Hepatic stellate cell (primary cell): ENCODE measurements at regions not wholly inside any gene's neighbourhood (a gene's known extent, or its start where the extent isn't known, plus 50 kb on each side); places are given as distances from the start of the nearest gene placed in this dataset.
A peak's percentile ranks its signal among the peaks of the same experiment; 100 is the strongest.
"Not testable (repeated sequence)": the region's sequence is repeated elsewhere in the genome, so short reads cannot be mapped to it uniquely, and the experiment has no call there.

Source experiments
- DNase-seq: peaks from one replicate; pipeline ENCODE4 v3.0.0; 2011; ENCODE audit warnings: low spot score

DNA sequence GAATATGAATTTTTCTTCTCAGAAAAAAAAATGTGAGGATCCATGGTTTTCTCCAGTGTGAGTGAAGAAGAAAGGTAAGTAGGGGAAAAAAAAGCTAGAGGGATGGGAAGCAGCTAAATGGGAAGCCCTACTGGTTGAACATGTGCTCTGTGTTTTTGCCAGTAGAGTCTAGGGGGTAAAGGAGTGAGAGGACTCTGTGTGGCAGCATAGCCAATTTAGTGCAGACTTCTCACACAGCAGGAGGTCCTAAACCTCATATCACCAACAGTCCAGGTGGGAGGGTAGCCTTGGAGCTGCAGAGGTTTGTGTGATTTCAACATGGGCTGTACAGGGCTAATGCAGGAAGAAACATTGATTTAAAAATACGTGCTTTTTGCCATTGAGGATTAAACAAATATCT is 334.5 kb upstream of the SPHKAP start:
- no peak for DNase-seq

DNA sequence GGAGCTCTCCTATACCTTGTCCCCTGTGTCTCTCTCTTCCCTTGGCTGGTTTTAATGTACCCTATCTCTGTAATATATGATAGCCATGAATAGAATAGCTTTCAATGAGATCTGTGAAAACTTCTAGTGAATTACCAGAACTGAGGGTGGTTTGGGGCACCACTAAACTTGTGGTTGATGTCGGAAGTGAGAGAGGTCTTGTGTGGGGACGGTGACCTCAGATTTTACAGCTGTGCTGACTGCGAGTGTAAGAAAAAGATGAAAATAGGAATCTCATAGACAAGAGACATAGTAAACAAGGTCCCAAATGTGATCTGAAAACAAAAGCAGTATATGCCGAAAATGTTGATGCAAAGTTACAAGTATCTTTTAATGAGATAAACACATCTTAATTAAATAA is 332.0 kb upstream of the SPHKAP start:
- DNase-seq: not testable (repeated sequence)

DNA sequence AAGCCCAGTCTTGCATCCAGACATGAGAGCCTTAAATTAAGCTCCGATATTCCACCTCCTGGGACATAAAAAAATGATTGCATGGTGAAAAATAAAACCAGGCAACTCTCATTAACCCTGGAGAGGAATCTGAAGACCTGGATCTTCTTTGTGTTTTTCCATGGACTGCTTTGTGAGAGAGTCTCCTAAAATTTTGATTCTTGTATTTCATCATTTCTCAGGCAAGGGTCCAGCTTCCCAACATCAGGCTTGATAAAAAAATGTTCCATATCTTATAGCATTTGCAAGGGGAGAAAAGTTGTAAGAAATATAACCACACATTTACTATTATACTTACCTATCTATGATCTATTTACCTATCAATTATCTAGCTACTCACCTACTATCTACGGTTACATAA is 327.5 kb upstream of the SPHKAP start:
- no peak for DNase-seq

DNA sequence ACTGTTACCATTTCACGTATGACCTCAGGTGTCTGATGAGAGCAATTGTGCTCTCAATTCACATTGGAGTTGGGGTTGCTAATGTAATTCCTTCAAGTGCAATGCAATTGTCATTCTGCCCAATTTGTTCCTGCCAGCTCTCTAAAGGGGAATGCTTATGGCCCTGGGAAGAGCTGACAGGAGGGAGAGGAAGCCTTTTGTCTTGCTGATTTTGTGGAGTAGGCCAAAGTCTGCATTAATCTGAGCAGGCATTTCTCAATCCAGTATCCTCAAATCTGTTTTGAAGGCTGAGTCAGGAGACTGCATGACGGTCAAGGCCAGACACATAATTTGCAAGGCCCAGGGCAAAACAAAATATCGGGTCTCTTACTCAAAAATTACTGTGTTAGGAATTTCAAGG is 326.4 kb upstream of the SPHKAP start:
- DNase-seq: no peak

DNA sequence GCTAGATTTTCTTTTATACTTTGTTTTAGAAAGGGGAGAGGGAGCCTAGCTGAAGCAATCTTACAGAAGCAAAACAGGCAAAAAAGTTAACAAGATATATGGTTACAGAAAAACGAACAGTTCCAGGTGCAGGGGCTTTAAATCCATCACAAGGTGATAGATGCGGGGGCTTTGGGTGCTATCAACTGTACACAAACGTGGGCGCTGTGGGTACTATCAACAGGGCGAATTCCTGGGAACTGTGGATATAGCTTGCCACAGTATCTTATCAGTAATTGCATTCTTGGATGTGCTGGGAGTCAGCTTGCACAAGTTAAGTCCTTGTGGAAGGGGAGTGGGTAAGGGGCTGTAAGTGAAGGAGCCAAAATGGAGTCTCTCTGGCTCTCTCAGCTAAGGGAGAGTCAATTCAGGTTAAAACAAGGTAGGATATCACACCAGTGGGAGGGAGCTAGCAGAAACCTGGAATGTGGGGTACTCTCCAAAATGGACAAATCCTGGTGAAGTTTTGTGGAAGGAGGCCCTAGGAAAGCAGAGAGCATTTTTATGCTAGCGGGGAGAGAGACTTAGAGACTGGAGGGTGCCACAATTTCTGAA is 325.8 kb upstream of the SPHKAP start:
- no peak for DNase-seq

DNA sequence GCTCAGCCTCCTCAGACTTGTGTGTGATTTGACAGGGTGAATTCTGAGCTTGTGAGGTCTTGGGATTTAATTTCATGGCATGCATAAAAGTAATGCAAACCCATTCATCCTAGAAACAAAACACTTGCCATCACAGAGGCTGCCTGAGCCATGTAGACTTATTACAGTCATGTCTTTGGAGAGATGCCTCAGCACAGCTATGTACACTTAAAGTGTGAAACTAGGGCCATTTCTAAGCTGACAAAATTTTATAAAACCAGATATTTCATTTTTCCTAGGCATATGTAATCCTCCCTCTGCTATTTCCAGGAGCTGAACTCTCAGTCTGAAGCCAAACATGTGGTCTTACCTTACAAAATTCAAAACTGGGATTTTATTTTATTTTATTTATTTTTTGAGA is 322.2 kb upstream of the SPHKAP start:
- DNase-seq: no peak

DNA sequence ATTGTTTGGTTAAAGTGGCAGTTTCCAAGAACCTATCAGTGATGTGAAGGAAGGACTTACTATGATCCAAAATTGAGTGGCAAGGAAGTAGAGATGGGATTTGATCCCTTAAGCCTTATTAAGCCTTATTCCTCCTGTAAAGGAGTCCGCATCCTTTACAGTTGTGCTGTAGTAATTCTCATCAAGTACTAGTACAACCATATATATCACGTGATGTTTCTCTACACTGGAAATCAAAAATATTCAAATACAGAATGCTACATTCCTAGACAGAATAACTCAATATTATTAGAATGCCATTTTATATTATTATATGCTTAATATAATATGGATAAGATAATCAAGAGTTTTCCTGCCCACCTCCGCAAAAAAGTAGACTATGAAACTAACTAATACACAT is 312.4 kb upstream of the SPHKAP start:
- DNase-seq: no peak

DNA sequence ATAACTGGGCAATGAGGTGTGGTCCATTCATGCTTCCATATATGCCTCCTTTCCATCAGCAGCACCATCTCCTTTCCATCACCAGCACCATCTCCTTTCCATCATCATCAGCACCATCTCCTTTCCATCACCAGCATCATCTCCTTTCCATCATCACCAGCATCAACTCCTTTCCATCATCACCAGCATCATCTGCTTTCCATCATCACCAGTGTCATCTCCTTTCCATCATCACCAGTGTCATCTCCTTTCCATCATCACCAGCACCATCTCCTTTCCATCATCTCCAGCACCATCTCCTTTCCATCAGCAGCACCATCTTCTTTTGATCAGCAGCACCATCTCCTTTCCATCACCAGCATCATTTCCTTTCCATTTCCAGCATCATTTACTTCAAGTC is 297.5 kb upstream of the SPHKAP start:
- DNase-seq: no peak

DNA sequence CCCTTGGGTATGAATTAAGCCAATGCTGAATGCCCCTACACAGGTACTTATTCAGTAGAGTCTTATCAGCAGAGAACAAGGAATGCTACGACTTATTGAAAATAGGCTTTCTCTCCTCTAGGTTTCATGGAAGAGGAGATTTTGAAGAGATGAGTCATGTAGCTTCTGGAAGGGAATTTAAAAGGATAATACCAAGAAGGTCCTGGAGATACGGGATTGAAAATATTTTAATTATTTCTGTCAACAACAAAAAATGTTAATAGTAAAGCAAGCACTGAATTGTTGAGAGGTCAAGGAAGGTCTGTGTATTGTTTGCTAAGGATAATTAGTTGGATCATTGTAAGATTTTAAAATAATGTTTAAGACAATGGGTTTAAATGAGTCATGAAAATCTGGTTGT is 293.0 kb upstream of the SPHKAP start:
- DNase-seq: peak; percentile 5

DNA sequence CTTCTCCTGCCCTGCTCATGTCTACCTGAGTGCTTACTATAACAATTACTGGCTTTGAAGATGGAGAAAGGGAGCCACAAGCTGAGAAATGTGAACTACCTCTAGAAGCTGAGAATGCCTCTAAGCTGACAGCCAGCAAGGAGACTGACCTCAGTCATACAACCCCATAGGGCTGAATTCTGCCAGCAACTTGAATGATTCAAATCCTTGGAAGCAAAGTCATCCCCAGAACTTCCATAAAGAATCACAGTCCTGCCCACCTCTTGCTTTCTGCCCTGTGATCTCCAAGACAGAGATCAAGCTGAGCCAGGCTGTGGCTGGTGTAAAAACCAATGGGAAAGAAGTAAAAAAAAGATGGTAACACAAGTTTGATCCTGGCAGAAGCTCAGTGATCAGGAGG is 288.2 kb upstream of the SPHKAP start:
- DNase-seq: no peak

DNA sequence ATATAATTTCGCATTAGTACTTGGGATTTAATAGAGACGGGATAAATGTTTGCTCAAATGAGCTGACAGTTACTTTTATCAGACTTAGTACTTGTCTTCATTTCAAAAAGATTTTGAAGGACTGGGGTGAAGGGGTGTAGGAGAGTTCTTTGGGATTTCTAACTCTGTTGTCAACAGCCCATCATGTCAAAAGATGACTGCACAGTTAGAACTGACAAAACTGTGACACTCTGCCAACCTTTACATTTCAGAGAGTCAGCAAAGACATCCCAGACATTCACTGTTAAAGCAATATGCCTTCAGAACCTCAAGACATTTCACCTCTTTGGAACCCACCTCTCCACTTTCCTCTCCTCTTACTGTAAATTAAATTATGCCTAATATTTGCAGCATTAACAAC is 285.4 kb upstream of the SPHKAP start:
- DNase-seq: no peak

DNA sequence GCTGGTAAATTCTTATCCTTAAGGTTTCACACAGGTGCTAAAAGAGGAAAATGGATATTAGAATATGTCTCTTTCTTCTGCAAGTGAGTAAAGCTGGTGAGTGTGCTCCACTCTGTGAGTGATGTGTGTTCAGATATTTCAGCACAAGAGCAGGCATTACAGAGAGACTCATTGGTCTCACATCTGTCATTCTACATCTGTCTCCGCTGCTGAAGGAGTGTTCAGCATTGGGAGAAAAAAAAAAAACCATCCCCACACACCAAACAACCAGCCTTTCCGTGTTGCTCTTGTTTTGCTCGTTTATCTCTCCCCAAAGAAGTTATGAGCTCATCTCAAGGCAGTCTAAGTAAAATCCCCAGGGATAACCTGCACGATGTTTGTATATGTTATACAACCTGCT is 283.9 kb upstream of the SPHKAP start:
- DNase-seq: no peak

DNA sequence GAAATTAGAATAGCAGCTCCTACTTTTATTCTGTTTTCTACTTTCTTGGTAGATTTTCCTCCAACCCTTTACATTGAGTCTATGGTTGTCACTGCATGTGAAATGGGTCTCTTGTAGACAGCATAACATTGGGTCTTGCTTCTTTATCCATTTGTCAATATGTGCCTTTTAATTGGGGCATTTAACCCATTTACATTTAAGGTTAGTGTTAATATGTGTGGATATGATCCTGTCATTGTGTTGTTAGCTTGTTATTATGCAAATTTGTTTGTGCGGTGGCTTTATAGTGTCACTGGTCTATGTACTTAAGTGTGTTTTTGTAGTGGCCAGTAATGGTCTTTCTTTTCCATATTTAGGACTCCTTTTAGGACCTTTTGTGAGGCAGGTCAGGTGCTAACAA is 276.9 kb upstream of the SPHKAP start:
- no peak for DNase-seq

DNA sequence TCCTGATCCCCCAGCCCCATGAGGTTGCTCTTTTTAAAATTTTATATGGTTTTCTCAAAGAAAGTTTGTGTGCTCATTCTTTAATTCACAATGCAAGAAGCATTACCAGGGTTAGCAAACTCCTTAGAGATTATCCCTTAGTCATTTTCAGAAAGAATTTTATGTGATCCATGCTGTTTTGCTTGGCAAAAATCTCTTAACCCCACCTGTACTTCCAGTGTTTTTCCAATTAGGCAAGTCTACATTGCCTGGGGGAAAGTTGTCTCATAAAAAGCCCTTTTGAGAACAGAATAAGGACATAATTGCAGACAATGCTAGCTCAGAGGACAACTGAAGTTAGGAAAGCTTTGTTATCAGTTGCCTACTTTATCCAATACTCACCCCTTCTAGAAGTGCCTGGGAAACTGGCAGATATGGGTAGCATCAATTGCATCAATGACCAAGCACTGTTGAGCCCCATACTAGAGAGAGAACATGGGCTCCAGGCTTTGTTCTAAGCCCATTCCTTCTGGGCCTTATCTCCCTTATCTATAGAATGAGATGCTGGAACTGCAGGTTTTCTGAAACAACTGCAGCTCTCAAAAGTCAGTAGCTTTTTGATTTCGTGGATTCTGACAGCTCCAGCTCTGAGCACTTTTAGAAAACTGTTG is 265.9 kb upstream of the SPHKAP start:
- no peak for DNase-seq

DNA sequence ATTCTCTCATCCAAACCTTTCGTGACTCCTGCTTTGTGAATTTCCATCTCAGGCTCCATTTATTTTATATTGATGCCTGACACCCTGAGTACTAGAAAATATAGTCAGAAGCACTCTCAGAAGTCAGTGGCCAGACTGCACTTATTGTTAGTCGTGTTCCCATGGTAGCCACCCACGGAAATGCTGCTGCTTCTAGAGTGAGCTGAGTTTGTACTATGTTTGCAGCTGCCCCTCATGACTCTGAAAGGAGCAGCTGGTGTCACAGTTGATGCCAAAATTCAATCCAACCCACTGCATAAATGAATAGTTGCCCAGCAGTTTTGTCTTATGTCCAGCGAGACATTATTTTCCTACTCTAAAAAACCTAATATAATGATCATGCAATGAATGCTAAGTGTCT is 265.2 kb upstream of the SPHKAP start:
- no peak for DNase-seq

DNA sequence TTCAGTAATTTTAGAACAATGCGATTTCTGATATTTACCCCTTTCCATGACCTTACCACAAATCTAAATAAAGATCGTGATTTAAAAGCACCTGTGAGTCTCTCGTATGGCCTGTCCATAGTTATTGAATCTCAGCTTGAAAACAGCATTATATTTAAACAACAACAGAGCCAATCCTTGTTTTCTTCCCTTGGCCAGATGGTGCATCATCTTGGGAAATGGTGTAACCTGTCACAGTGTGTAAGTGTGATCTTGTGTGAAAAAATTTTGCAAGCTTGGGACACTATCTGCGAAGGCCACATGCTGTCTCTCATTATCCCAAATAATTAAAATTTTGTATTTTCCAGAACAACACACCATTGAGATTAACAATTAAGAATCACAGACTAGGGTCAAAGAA is 262.7 kb upstream of the SPHKAP start:
- DNase-seq: no peak

DNA sequence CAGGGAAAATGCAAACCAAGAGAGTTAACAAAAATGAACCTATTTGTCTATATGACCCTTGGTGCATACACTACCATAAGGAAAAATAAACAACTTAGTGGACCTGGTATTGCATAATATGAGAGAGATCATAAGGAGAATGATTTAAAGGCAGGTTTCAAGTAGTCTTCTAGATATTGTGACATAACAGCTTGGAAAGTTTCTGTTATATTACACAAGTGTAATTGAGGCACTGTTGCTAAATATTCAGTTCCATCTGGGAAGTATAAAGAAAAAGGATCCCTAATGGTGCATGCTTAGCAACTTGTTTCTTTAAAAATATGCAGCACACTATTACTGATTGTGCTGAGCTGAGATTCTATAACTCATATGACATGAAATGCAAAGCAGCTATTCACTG is 252.2 kb upstream of the SPHKAP start:
- DNase-seq: no peak

DNA sequence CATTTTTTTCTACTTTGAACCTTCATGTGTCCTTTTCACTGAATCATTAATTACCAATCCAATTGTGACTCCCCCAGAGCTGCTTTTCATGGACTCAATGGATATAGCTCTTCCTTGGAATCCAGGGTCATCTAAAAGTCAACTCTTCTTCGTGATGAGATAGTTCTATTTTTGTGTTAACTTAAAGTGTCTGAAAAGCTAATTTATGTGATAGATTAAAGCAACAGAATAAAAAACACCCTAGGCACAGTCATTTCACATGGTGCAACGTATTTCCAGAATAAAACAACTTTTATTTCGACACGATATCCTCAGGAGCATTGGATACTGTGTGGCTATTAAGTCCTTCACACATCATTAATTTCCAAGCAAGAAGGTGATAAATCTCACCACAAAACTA is 250.6 kb upstream of the SPHKAP start:
- DNase-seq: no peak

DNA sequence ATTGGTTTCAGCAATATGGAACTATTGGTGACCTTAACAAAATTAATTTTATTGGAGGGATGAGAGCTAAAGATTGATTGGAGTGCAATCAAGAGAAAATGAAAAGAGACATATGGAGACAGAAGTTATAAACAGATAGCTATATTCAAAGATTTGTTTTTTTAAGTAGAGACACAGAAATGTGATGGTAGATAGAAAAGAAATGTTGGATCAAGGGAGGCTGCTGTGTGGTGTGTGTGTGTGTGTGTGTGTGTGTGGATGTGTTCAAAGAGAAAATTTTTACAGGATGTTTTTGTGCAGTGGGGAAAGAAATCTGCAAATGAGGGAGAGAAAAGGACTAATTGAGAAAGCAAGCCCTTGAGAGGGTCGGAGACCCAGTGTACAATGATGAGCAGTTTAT is 249.5 kb upstream of the SPHKAP start:
- no peak for DNase-seq

DNA sequence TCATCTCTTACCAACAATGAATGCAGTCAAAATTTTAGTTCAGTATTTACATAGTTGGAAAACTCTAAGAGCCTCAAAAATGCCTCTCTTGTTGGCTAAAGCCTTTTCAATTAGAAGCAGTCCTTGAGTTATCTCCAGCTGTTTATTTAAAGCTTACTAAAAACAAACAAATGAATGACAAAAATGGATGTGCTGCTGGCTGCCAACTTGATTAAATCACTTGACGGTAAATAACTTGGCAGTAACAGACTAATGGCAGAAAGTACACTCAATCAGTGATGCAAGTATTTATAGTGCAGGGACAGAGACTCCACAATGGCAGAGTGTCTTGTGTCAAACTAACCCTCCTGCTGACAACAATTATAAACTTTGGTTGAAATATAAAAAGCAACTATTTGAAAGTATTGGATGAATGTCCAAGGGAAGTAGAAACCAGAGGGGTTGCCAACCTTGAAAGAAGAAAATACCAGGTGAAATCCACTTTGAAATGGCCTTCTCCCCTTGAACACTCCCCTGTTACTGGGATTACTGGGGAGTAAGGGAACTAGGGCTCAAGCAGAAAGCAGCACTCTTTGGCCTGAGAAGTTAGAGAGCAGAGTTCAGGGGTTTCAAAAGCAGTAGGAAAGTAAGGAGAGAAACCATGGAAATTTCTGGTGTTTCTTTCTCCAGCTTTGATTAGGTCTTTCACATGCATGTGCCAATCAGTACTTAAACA is 245.2 kb upstream of the SPHKAP start:
- no peak for DNase-seq

DNA sequence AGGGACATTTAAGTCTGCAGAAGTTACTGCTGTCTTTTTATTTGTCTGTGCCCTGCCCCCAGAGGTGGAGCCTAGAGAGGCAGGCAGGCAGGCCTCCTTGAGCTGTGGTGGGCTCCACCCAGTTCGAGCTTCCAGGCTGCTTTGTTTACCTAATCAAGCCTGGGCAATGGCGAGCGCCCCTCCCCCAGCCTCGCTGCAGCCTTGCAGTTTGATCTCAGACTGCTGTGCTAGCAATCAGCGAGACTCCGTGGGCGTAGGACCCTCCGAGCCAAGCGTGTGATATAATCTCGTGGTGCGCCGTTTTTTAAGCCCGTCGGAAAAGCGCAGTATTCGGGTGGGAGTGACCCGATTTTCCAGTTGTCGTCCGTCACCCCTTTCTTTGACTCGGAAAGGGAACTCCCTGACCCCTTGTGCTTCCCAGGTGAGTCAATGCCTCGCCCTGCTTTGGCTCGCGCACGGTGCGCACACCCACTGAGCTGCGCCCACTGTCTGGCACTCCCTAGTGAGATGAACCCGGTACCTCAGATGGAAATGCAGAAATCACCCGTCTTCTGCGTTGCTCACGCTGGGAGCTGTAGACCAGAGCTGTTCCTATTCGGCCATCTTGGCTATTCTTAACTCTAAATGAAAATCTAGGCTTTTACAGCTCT is 244.0 kb upstream of the SPHKAP start:
- DNase-seq: not testable (repeated sequence)

DNA sequence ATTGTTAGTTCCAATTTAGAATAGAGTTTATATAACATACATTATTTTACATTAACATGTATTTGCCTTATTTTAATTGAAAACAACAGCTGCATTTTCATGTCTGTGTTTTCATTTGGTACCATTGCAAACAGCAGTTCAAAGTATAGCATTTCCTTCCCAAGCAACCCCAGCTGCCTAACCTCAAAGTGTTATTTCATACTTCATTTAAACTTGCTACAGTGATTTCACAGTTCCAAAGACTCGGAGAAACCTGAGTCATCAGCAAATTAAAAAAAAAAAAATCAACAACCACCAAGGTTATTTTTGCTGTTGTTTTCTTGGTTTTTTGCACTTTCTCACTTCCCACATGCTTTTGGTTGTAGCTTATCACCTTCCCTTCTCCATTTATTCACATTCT is 236.5 kb upstream of the SPHKAP start:
- DNase-seq: no peak

DNA sequence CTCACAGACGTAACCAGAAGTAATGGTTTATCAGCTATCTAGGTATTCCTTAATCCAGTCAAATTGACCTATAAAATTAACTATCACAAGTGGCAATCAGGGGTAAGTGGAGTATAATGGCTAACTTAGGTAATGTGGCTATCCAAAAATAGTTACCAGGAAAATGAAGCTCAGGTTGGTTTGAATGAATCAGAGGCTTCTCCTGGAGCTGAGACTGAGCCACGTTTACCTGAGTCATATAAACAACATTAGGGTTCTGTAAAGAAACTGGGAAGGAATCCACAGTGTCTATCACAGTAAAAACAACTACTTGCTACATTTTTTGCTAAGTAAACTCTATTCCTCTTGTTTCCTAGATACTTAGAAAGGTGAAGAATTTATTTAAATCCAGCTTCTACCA is 236.0 kb upstream of the SPHKAP start:
- DNase-seq: no peak
